ENCODE measurements at regions not wholly inside any gene's neighbourhood (a gene's known extent, or its start where the extent isn't known, plus 50 kb on each side); places are given as distances from the start of the nearest gene placed in this dataset.

DNA sequence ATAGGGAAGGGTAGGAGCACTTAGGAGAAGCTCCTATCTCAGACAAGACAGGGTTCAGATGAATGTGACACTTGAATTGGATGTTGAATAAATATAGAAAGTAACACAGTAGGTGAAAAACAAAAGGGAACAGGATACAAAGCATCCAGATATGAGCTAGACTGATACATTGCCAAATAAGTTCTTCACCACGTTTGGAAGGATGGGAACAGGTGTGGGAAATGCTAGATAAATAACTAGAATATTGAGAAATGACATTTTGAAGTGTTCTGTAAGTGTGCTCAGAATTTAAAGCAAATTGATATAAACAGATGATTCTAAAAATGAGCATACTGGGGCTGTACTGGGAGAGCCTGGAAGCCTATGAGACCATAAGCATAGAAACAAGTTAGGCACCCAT, 340.1 kb upstream of the PRR16 start:
- TF ChIP-seq CCDC6 (CRISPR knock-in tag; IDR thresholded peaks at IDR 0.05): no peak
- no peak for TF ChIP-seq HNRNPK (IDR thresholded peaks at IDR 0.05; ENCODE audit: low read depth, low read length, poor library complexity, severe bottlenecking)
- TF ChIP-seq, protein P1, sequence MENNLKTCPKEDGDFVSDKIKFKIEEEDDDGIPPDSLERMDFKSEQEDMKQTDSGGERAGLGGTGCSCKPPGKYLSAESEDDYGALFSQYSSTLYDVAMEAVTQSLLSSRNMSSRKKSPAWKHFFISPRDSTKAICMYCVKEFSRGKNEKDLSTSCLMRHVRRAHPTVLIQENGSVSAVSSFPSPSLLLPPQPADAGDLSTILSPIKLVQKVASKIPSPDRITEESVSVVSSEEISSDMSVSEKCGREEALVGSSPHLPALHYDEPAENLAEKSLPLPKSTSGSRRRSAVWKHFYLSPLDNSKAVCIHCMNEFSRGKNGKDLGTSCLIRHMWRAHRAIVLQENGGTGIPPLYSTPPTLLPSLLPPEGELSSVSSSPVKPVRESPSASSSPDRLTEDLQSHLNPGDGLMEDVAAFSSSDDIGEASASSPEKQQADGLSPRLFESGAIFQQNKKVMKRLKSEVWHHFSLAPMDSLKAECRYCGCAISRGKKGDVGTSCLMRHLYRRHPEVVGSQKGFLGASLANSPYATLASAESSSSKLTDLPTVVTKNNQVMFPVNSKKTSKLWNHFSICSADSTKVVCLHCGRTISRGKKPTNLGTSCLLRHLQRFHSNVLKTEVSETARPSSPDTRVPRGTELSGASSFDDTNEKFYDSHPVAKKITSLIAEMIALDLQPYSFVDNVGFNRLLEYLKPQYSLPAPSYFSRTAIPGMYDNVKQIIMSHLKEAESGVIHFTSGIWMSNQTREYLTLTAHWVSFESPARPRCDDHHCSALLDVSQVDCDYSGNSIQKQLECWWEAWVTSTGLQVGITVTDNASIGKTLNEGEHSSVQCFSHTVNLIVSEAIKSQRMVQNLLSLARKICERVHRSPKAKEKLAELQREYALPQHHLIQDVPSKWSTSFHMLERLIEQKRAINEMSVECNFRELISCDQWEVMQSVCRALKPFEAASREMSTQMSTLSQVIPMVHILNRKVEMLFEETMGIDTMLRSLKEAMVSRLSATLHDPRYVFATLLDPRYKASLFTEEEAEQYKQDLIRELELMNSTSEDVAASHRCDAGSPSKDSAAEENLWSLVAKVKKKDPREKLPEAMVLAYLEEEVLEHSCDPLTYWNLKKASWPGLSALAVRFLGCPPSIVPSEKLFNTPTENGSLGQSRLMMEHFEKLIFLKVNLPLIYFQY (CRISPR knock-in tag; IDR thresholded peaks at IDR 0.05; ENCODE audit: borderline replicate concordance): no peak
- TF ChIP-seq, protein P2, sequence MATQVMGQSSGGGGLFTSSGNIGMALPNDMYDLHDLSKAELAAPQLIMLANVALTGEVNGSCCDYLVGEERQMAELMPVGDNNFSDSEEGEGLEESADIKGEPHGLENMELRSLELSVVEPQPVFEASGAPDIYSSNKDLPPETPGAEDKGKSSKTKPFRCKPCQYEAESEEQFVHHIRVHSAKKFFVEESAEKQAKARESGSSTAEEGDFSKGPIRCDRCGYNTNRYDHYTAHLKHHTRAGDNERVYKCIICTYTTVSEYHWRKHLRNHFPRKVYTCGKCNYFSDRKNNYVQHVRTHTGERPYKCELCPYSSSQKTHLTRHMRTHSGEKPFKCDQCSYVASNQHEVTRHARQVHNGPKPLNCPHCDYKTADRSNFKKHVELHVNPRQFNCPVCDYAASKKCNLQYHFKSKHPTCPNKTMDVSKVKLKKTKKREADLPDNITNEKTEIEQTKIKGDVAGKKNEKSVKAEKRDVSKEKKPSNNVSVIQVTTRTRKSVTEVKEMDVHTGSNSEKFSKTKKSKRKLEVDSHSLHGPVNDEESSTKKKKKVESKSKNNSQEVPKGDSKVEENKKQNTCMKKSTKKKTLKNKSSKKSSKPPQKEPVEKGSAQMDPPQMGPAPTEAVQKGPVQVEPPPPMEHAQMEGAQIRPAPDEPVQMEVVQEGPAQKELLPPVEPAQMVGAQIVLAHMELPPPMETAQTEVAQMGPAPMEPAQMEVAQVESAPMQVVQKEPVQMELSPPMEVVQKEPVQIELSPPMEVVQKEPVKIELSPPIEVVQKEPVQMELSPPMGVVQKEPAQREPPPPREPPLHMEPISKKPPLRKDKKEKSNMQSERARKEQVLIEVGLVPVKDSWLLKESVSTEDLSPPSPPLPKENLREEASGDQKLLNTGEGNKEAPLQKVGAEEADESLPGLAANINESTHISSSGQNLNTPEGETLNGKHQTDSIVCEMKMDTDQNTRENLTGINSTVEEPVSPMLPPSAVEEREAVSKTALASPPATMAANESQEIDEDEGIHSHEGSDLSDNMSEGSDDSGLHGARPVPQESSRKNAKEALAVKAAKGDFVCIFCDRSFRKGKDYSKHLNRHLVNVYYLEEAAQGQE (IDR thresholded peaks at IDR 0.05; ENCODE audit: borderline replicate concordance in 1 of 2, low read depth in 1 of 2, low read length in 2 of 2): no peak
- no peak for TF ChIP-seq FOXM1 (CRISPR knock-in tag; IDR thresholded peaks at IDR 0.05)
- TF ChIP-seq FOXA1 (IDR thresholded peaks at IDR 0.05): no peak
- TF ChIP-seq FOXA1 (CRISPR knock-in tag; IDR thresholded peaks at IDR 0.05): no peak
- TF ChIP-seq ZFP36 (IDR thresholded peaks at IDR 0.05; ENCODE audit: borderline replicate concordance, low read depth, low read length, partially characterized antibody): no peak
- TF ChIP-seq REXO4 (CRISPR knock-in tag; IDR thresholded peaks at IDR 0.05; ENCODE audit: borderline replicate concordance): no peak
- TF ChIP-seq, protein P3, sequence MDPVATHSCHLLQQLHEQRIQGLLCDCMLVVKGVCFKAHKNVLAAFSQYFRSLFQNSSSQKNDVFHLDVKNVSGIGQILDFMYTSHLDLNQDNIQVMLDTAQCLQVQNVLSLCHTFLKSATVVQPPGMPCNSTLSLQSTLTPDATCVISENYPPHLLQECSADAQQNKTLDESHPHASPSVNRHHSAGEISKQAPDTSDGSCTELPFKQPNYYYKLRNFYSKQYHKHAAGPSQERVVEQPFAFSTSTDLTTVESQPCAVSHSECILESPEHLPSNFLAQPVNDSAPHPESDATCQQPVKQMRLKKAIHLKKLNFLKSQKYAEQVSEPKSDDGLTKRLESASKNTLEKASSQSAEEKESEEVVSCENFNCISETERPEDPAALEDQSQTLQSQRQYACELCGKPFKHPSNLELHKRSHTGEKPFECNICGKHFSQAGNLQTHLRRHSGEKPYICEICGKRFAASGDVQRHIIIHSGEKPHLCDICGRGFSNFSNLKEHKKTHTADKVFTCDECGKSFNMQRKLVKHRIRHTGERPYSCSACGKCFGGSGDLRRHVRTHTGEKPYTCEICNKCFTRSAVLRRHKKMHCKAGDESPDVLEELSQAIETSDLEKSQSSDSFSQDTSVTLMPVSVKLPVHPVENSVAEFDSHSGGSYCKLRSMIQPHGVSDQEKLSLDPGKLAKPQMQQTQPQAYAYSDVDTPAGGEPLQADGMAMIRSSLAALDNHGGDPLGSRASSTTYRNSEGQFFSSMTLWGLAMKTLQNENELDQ (CRISPR knock-in tag; IDR thresholded peaks at IDR 0.05; ENCODE audit: borderline replicate concordance): no peak
- no peak for TF ChIP-seq ZNF530 (CRISPR knock-in tag; IDR thresholded peaks at IDR 0.05; ENCODE audit: low read depth)

All from HepG2 (cell line).